WERI-Rb-1 (cell line): ENCODE measurements at regions not wholly inside any gene's neighbourhood (a gene's known extent, or its start where the extent isn't known, plus 50 kb on each side); places are given as distances from the start of the nearest gene placed in this dataset.

Experiments used
- DNase-seq: peaks from one replicate; pipeline ENCODE4 v3.0.0-alpha.2; 2020
- H3K27ac ChIP-seq: fragments of 250-450 bp; sonication (Bioruptor Pico); 2 replicates; pipeline ENCODE4 v1.5.1; 2020; ENCODE audit warnings: mild to moderate bottlenecking, moderate library complexity
- H3K27me3 ChIP-seq: fragments of 250-450 bp; sonication (Bioruptor Pico); 2 replicates; pipeline ENCODE4 v1.5.1; 2021; ENCODE audit warnings: mild to moderate bottlenecking, low read depth, moderate library complexity; ENCODE audit not compliant: insufficient read depth, severe bottlenecking
- H3K36me3 ChIP-seq: fragments of 250-450 bp; sonication (Bioruptor Pico); 2 replicates; pipeline ENCODE4 v1.5.1; 2020; ENCODE audit warnings: mild to moderate bottlenecking, moderate library complexity
- H3K4me3 ChIP-seq: 2 replicates; pipeline ENCODE4 v1.5.1; 2011; ENCODE audit warnings: low read depth, mild to moderate bottlenecking, control low read depth, low read length
- H3K9me3 ChIP-seq: fragments of 250-450 bp; sonication (Bioruptor Pico); 2 replicates; pipeline ENCODE4 v1.5.1; 2021; ENCODE audit warnings: mild to moderate bottlenecking, moderate library complexity; ENCODE audit not compliant: severe bottlenecking
- TF ChIP-seq, protein P1 (sequence below): IDR thresholded peaks from 2 replicates; pipeline ENCODE4 v1.5.1; 2011; ENCODE audit warnings: low read depth, mild to moderate bottlenecking, control low read depth, inconsistent platforms, low read length

DNA sequence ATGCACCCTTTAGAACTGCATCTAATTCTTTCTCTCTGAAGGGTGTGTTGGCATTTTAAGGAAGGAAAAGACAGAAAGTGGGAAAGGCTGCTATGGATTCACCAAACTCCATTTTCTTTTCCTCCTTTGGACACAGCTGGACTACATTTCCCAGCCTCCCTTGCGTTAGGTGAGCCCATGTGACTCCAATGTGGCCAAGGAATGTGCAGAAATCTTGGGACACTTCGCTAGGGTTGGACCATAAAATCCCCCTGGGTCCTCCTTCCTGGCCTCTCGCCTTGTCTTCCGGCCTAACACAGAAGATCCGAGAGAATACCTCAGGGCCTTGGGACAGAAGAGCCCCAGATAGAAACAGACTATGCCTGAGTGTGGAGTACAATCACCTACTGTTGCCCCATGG lies 56.3 kb downstream of the ABCC12 start:
- Histone ChIP-seq H3K36me3 (no peaks in the 10 kb centered on the region), H3K27ac (no peak overlapping the region), H3K9me3 (no peaks in the 10 kb centered on the region), H3K4me3 (no peak overlapping the region), H3K27me3 (no peaks in the 10 kb centered on the region)
- TF ChIP-seq, protein P1, sequence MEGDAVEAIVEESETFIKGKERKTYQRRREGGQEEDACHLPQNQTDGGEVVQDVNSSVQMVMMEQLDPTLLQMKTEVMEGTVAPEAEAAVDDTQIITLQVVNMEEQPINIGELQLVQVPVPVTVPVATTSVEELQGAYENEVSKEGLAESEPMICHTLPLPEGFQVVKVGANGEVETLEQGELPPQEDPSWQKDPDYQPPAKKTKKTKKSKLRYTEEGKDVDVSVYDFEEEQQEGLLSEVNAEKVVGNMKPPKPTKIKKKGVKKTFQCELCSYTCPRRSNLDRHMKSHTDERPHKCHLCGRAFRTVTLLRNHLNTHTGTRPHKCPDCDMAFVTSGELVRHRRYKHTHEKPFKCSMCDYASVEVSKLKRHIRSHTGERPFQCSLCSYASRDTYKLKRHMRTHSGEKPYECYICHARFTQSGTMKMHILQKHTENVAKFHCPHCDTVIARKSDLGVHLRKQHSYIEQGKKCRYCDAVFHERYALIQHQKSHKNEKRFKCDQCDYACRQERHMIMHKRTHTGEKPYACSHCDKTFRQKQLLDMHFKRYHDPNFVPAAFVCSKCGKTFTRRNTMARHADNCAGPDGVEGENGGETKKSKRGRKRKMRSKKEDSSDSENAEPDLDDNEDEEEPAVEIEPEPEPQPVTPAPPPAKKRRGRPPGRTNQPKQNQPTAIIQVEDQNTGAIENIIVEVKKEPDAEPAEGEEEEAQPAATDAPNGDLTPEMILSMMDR, result no peak
- DNase-seq, result no peak

DNA sequence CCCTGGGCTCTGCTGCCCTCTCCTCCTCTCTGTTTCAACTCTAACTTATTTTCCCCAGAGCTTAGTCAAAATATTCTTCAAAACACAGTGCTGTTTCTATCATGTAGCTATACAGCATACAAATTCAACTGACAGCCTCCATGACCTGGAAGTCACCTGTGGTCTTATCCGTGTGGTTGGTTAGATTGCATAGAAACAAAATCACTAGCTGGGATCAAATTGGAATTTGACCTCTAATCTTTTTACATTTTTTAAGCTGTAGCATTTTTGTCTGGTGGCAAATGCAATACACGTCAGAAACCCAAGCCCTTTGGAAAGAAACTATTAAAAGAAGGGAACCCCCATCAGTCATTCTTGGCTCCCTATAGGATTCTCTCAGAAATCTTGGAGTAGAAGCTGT lies 57.3 kb downstream of the ABCC12 start:
- H3K9me3 ChIP-seq, result no peaks in the 10 kb centered on the region
- DNase-seq, result no peak
- TF ChIP-seq, protein P1, result no peak

DNA sequence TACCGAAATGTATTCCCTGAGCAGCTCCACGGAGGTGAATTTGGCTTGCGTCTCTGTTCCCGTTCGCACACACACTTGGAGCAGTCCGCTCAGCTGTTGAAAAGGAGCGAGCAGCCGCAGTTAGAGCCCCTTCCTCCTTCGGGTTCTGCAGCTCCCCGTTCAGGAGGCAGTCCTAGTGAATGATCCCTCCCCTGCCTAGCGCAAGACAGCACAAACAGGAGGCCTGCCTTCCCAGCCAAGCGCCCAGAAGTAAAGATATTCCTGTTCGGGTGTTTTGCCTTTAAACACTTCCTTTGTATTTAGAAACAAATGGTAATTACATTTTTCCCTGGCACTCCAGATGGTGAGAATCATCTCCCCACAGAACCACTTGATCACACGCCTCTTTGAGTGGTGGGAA lies 64.7 kb downstream of the ABCC12 start:
- DNase-seq, result no peak
- Histone ChIP-seq H3K27ac (no peak overlapping the region), H3K9me3 (no peaks in the 10 kb centered on the region), H3K4me3 (no peak overlapping the region), H3K36me3 (no peaks in the 10 kb centered on the region), H3K27me3 (no peaks in the 10 kb centered on the region)
- TF ChIP-seq, protein P1, result no peak

More for the DNA sequence above, 57.3 kb downstream of the ABCC12 start:
- Histone ChIP-seq H3K36me3 (no peaks in the 10 kb centered on the region), H3K27ac (no peak overlapping the region), H3K4me3 (no peak overlapping the region), H3K27me3 (no peaks in the 10 kb centered on the region)

DNA sequence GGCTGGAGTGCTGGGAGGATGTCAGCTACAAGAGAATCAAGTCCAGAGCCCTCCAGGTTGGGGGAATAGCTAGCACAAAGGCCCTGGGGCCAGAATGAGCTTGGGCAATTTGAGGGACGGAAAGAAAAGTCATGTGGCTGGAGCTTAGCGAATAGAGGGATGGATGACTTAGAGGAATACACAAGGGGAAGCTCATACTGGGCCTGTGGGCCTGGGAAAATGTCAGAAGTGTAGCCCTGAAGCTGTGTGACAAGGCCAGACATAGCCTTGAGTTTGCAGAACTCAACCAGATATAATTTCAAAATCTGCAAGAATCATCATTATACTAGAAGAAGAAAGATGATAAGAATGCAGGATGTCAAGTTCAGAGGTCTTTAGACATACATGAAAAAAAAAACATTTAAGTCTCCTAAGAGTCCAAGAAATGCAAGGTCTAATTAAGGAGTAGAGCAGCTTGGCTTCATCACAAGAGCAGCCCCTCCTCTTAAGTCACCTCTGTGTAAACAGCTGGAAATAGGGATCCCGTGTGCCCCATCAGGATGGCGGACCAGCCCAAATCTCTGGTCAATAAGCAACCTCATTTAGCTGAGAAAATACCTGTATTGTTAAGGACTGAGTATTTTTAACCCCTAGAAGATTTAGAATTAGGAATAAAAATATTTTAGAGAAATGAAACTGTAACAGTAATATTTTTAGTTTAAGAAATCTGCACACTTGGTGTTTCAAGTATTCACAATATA lies 66.6 kb downstream of the ABCC12 start:
- TF ChIP-seq, protein P1, result no peak

DNA sequence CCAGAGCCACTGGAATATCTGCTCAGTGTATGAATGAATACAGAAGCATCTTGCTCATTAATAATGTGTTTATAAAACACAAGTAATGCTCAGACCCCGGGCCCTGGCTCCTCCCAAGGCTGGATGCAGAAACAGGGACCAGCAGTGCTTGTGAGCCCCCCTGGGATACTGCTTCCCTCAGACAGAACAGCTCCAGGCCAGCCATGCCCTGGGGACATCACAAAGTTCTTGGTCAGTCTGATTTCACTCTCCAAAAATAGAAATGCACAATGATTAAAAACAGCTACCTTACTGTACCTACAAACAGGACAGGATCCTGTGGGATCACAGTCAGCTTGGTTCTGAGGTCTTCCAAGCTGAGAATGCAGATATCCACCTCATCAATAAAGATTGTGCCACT lies 68.2 kb downstream of the ABCC12 start:
- Histone ChIP-seq H3K9me3 (no peaks in the 10 kb centered on the region), H3K27me3 (no peaks in the 10 kb centered on the region), H3K4me3 (no peak overlapping the region), H3K36me3 (no peaks in the 10 kb centered on the region), H3K27ac (no peak overlapping the region)
- DNase-seq, result no peak
- TF ChIP-seq, protein P1, result no peak

More for the DNA sequence above, 66.6 kb downstream of the ABCC12 start:
- Histone ChIP-seq H3K27ac (no peak overlapping the region), H3K9me3 (no peaks in the 10 kb centered on the region), H3K36me3 (no peaks in the 10 kb centered on the region), H3K27me3 (no peaks in the 10 kb centered on the region), H3K4me3 (no peak overlapping the region)
- no peak for DNase-seq

DNA sequence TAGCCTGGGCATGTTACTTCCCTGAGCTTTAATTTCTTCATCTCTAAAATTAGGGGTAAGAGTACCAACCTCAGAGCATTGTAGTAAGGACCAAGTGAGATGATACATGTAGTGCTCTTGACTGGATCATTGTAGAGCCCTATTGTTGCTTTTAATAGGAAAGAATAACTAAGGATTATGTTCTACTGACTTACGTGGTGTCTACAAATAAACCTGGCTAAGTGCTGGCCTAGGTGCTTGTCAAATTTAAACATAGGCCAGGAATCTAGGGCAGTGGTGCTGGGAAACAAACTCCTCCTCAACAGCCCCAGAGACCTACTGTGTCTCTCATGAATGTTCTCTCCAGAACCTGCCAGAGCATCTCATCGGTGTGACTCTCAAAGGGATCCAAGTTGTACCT lies 69.4 kb downstream of the ABCC12 start:
- H3K9me3 ChIP-seq, result no peaks in the 10 kb centered on the region
- H3K36me3 ChIP-seq, result no peaks in the 10 kb centered on the region
- DNase-seq, result no peak
- H3K27ac ChIP-seq, result no peak overlapping the region
- TF ChIP-seq, protein P1, result no peak
- no peaks in the 10 kb centered on the region for H3K27me3 ChIP-seq
- no peak overlapping the region for H3K4me3 ChIP-seq
